ENCODE measurements at regions not wholly inside any gene's neighbourhood (a gene's known extent, or its start where the extent isn't known, plus 50 kb on each side); places are given as distances from the start of the nearest gene placed in this dataset.

DNA sequence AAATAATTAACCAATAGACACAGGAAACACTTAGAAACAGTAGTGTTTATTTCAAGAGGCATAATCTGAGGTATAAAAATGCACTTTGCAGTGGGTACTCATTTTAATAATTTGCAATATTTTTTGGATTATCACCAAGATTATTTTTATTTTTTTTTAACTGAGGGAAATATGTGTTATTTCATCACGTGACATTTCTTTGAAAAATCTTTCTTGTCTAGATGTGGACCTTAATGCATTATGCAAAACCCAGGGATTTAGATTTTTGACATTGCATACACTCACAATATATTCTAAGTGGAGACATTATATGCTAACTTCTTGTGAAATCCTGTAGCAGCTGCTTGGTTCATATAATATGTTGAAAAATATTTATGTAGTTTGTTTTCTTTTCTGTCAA is 260.4 kb upstream of the MEIS2 start:
- no peak overlapping the region for H3K9ac ChIP-seq (ENCODE audit: low read depth, low read length)
- H3K4me1 ChIP-seq (ENCODE audit: insufficient read depth, low read length) = peaks cover 16% of the 10 kb centered on the region
- WGBS = no CpG with 5 or more reads among the region's 1 CpG
- H3K27me3 ChIP-seq (ENCODE audit: insufficient read depth, low read length) = no peaks in the 10 kb centered on the region
- H3K4me3 ChIP-seq (ENCODE audit: low read length) = no peak overlapping the region
- no peak overlapping the region for H3K27ac ChIP-seq (ENCODE audit: low read depth, low read length)
- H3K9me3 ChIP-seq (ENCODE audit: insufficient read depth, low read depth, low read length) = no peaks in the 10 kb centered on the region
- H3K36me3 ChIP-seq (ENCODE audit: insufficient read depth, low read length) = no peaks in the 10 kb centered on the region

DNA sequence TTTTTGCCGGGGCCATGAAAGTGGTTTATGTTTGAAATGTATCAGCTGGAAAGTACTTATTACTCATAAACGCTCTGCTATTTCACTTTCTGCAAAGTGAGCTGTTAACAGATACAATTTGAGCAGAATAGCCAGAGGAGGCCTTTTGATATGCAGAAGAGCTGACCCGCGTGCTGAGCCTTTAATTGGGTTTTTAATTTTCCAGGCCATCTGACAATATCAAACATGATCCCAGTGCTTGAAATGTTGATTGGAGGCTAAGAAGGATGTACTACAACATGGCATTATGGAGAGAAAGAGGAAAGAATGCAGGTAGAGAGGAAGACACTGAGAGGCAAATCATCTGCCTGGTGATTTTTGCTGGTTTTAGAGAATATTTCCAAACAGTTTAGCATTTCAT is 261.3 kb upstream of the MEIS2 start:
- peaks cover 16% of the 10 kb centered on the region for H3K4me1 ChIP-seq (ENCODE audit: insufficient read depth, low read length)
- H3K9ac ChIP-seq (ENCODE audit: low read depth, low read length) = no peak overlapping the region
- H3K36me3 ChIP-seq (ENCODE audit: insufficient read depth, low read length) = no peaks in the 10 kb centered on the region
- no peak overlapping the region for H3K27ac ChIP-seq (ENCODE audit: low read depth, low read length)
- WGBS = 53% methylated on average over 4 of the region's 4 CpGs
- H3K9me3 ChIP-seq (ENCODE audit: insufficient read depth, low read depth, low read length) = no peaks in the 10 kb centered on the region
- H3K4me3 ChIP-seq (ENCODE audit: low read length) = no peak overlapping the region
- H3K27me3 ChIP-seq (ENCODE audit: insufficient read depth, low read length) = no peaks in the 10 kb centered on the region

DNA sequence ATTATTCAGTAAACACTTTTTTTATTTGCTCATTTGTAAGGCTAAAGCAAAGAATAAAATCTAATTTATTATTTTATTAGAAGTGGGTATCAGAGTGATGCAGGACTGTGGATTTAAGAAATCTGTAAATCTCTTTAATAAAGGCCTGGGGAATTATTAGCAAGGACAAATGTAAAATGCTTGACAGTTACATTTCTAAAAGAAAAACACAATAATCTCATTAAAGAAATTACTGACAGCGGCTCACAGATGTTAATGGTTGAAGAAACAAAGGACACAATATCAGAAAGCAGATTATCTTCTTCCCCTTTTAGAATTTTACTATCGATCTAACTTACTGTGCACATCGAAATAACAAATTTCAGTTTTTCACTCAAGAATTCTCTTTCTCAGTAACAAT is 262.1 kb upstream of the MEIS2 start:
- Histone ChIP-seq H3K4me3 (ENCODE audit: low read length) (no peak overlapping the region), H3K36me3 (ENCODE audit: insufficient read depth, low read length) (no peaks in the 10 kb centered on the region), H3K27ac (ENCODE audit: low read depth, low read length) (no peak overlapping the region), H3K9ac (ENCODE audit: low read depth, low read length) (no peak overlapping the region), H3K9me3 (ENCODE audit: insufficient read depth, low read depth, low read length) (no peaks in the 10 kb centered on the region), H3K27me3 (ENCODE audit: insufficient read depth, low read length) (no peaks in the 10 kb centered on the region), H3K4me1 (ENCODE audit: insufficient read depth, low read length) (peaks cover 16% of the 10 kb centered on the region)
- 91% methylated on average over 3 of the region's 3 CpGs for WGBS

DNA sequence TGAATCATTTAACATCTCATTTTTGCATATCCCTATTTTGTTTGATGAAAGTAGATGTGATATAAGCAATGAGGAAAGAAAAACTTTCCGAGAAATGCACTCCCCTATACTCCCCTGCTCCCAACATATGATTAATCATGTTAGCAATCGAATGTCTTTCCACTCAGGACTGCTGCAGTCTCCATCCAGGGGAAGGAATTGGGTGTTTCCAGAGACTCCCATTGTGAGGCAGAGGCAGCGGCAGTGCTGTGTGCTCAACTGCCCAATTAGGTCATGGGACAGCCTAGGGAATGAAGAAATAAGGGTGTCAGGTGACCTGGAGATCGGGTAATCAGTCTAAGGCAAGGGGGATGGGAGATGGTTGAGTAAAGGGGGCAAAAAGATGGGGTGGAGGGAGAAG is 268.6 kb upstream of the MEIS2 start:
- H3K4me1 ChIP-seq (ENCODE audit: insufficient read depth, low read length) = no peaks in the 10 kb centered on the region
- no peaks in the 10 kb centered on the region for H3K27me3 ChIP-seq (ENCODE audit: insufficient read depth, low read length)
- H3K9me3 ChIP-seq (ENCODE audit: insufficient read depth, low read depth, low read length) = no peaks in the 10 kb centered on the region
- 78% methylated on average over 3 of the region's 4 CpGs for WGBS
- no peaks in the 10 kb centered on the region for H3K36me3 ChIP-seq (ENCODE audit: insufficient read depth, low read length)
- H3K27ac ChIP-seq (ENCODE audit: low read depth, low read length) = no peak overlapping the region
- no peak overlapping the region for H3K4me3 ChIP-seq (ENCODE audit: low read length)
- no peak overlapping the region for H3K9ac ChIP-seq (ENCODE audit: low read depth, low read length)

DNA sequence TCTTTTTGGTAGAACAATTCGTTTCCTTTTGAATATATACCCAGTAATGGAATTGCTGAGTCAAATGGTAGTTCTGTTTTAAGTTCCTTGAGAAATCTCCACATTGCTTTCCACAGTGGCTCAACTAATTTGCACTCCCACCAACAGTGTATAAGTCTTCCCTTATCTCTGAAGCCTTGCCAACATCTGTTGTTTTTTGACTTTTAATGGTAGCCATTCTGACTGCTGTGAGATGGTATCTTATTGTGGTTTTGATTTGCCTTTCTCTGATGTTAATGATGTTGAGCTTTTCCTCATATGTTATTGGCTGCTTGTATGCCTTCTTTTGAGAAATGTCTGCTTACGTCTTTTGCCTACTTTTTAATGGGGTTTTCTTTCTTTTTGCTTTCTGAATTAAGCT is 270.6 kb upstream of the MEIS2 start:
- Histone ChIP-seq H3K27ac (ENCODE audit: low read depth, low read length) (no peak overlapping the region), H3K27me3 (ENCODE audit: insufficient read depth, low read length) (no peaks in the 10 kb centered on the region), H3K36me3 (ENCODE audit: insufficient read depth, low read length) (no peaks in the 10 kb centered on the region), H3K4me1 (ENCODE audit: insufficient read depth, low read length) (no peaks in the 10 kb centered on the region), H3K9me3 (ENCODE audit: insufficient read depth, low read depth, low read length) (no peaks in the 10 kb centered on the region), H3K9ac (ENCODE audit: low read depth, low read length) (no peak overlapping the region), H3K4me3 (ENCODE audit: low read length) (no peak overlapping the region)
- 90% methylated on average over 2 of the region's 2 CpGs for WGBS

DNA sequence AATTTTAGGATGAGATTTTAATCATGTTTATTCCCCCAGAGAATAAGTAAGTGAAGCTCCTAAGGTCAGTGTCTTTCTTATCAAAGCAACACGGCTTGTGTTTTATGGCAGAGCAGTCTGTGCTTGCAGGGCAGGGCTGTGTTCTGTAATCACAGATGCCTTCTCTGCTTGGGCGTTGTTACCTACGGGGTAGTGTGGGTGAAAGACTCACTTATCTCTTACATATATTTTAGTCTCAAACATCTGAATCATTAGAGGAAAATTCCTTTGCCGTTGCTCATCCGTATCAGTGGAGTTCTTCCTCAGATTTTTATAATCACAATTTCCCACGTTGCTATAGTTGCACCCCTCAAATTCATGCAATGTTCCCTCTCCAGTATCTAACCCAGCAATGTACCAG is 271.7 kb upstream of the MEIS2 start:
- WGBS = 86% methylated on average over 6 of the region's 6 CpGs
- H3K27me3 ChIP-seq (ENCODE audit: insufficient read depth, low read length) = no peaks in the 10 kb centered on the region
- no peak overlapping the region for H3K4me3 ChIP-seq (ENCODE audit: low read length)
- H3K9ac ChIP-seq (ENCODE audit: low read depth, low read length) = no peak overlapping the region
- H3K27ac ChIP-seq (ENCODE audit: low read depth, low read length) = no peak overlapping the region
- H3K9me3 ChIP-seq (ENCODE audit: insufficient read depth, low read depth, low read length) = no peaks in the 10 kb centered on the region
- H3K36me3 ChIP-seq (ENCODE audit: insufficient read depth, low read length) = no peaks in the 10 kb centered on the region
- no peaks in the 10 kb centered on the region for H3K4me1 ChIP-seq (ENCODE audit: insufficient read depth, low read length)

DNA sequence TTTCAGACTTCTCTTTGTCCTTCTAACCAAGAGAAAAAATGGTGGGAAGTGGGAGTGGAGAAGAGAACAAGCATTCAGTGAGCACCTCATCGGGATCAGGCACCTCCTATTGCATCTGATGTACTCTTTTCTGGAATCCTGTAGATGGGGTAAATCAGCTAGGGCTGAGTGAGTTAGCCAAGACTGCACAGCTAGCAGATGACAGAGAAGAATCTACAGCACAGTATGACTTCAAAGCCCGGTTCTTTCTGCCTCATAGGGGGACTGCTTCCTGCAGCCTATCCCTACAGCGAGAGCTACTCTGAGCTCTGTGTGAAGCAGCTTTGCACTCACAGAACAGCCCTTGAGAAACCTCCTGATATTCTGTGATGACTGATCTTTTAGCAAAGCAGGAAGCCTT is 275.2 kb upstream of the MEIS2 start:
- H3K9ac ChIP-seq (ENCODE audit: low read depth, low read length) = no peak overlapping the region
- no peaks in the 10 kb centered on the region for H3K4me1 ChIP-seq (ENCODE audit: insufficient read depth, low read length)
- no peaks in the 10 kb centered on the region for H3K27me3 ChIP-seq (ENCODE audit: insufficient read depth, low read length)

DNA sequence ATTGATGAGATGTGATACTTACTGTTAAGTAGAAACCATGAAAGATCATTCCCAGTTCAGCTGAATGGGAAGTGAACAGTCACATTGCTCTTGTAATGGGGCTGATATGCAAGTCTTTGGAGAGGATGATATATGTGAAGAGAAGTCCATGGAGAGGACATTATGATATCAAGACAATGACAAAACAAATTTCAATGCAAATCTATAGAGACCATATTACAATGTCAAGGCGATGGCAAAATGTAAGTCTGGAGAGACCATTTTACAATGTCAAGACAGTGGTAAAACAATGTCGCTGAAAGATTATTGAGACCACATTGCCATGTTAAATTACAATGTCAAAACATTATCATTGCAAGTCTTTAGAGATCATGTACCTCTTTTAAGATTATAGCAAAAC is 277.1 kb upstream of the MEIS2 start:
- no peak overlapping the region for H3K27ac ChIP-seq (ENCODE audit: low read depth, low read length)
- WGBS = 98% methylated on average over 2 of the region's 2 CpGs

More for the DNA sequence above, 275.2 kb upstream of the MEIS2 start:
- no peak overlapping the region for H3K27ac ChIP-seq (ENCODE audit: low read depth, low read length)
- H3K9me3 ChIP-seq (ENCODE audit: insufficient read depth, low read depth, low read length) = no peaks in the 10 kb centered on the region
- no peak overlapping the region for H3K4me3 ChIP-seq (ENCODE audit: low read length)
- no peaks in the 10 kb centered on the region for H3K36me3 ChIP-seq (ENCODE audit: insufficient read depth, low read length)
- WGBS = 71% methylated on average over 3 of the region's 3 CpGs

DNA sequence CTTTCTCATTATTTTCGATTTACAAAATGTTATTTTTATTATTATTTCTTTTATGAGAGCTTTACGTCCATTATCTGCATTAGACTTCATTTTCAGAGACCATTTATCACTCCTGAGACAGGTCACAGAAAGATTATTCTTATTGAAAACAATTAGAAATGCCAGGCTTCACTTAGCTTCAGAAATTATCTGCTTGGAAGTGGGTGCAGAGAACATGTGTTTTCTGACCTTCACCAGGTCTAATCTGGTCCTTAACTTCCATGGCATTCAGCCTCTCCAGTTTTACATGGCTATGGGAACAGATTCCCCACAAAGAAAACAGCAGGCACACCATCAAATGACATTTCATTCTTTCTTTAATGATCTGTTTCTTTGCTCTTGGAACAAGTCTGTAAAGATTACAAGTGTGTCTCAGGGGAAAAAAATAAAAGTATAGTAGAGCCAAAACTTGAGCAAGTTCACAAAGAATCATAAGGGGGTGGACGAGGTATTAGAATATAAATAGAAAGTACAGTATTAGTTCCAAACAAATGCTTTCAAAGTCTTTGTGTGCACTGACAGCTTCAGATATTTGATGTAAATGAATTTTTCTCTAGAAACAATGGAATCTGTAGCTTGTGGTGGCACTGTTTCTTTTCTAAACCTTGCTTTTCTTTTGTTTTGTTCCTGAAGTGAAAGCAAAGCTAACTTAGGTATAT is 294.2 kb upstream of the MEIS2 start:
- 76% methylated on average over 1 of the region's 3 CpGs for WGBS

More for the DNA sequence above, 277.1 kb upstream of the MEIS2 start:
- H3K27me3 ChIP-seq (ENCODE audit: insufficient read depth, low read length) = no peaks in the 10 kb centered on the region
- H3K9me3 ChIP-seq (ENCODE audit: insufficient read depth, low read depth, low read length) = no peaks in the 10 kb centered on the region
- H3K4me1 ChIP-seq (ENCODE audit: insufficient read depth, low read length) = no peaks in the 10 kb centered on the region
- no peak overlapping the region for H3K9ac ChIP-seq (ENCODE audit: low read depth, low read length)
- H3K4me3 ChIP-seq (ENCODE audit: low read length) = no peak overlapping the region
- H3K36me3 ChIP-seq (ENCODE audit: insufficient read depth, low read length) = no peaks in the 10 kb centered on the region

DNA sequence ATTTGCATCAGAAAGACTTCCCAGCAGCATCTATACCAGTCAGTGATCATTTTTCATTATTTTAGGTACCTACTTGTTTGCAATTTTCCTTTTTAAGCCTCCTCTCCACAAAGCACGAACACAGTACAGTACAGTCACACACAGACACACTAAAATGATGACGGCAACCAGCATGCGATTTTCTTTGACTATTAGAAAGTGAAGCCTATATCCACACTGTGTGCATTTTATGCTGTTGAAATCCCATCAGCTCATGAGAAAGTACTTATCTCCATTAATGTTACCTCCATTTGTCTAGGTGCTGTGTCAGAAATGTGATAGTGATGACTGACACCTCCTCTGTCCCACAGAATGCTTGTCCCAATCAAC is 294.7 kb upstream of the MEIS2 start:
- Histone ChIP-seq H3K36me3 (ENCODE audit: insufficient read depth, low read length) (no peaks in the 10 kb centered on the region), H3K4me3 (ENCODE audit: low read length) (no peak overlapping the region), H3K4me1 (ENCODE audit: insufficient read depth, low read length) (peaks cover 8% of the 10 kb centered on the region), H3K27me3 (ENCODE audit: insufficient read depth, low read length) (no peaks in the 10 kb centered on the region), H3K27ac (ENCODE audit: low read depth, low read length) (no peak overlapping the region), H3K9me3 (ENCODE audit: insufficient read depth, low read depth, low read length) (peaks cover 7% of the 10 kb centered on the region), H3K9ac (ENCODE audit: low read depth, low read length) (no peak overlapping the region)
- WGBS = 88% methylated on average over 3 of the region's 3 CpGs

More for the DNA sequence above, 294.2 kb upstream of the MEIS2 start:
- Histone ChIP-seq H3K27me3 (ENCODE audit: insufficient read depth, low read length) (no peaks in the 10 kb centered on the region), H3K27ac (ENCODE audit: low read depth, low read length) (no peak overlapping the region), H3K9ac (ENCODE audit: low read depth, low read length) (no peak overlapping the region), H3K4me3 (ENCODE audit: low read length) (no peak overlapping the region), H3K36me3 (ENCODE audit: insufficient read depth, low read length) (no peaks in the 10 kb centered on the region), H3K4me1 (ENCODE audit: insufficient read depth, low read length) (peaks cover 8% of the 10 kb centered on the region), H3K9me3 (ENCODE audit: insufficient read depth, low read depth, low read length) (peaks cover 10% of the 10 kb centered on the region)

DNA sequence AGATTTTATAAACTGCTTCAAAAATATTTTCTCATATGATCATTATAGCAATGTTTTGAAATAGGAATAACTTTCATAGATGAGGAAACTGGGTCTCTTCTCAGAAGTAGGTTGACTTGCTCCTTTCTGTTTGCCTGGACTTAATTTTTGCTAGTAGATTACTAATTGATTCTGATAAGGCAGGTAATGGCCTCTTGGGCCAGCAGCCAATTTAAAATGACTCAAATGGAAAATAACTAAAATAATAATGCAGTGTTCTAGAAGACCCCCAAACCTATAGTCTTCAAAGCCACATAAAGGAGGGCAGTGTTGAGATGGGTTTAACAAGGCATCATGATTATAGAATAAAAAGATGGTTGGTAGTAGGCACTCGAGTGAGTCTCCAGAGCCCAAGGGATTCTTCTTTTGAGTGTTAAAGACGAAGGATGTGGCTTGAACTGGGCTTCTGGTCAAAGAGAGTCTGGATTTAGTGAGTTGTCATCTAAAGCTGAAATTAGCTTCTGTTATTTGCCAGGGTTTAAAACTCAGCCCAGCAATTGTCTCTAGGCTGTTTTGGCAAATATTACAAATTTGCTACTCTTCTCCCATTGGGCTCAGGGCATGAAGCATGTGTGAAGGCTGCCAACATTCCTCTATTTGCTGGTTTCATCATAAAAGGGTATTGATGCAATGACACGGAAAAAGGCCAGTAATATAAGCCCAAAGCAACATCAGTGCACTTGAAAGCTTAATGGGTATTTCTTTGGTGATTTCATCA is 297.1 kb upstream of the MEIS2 start:
- Histone ChIP-seq H3K9me3 (ENCODE audit: insufficient read depth, low read depth, low read length) (no peaks in the 10 kb centered on the region), H3K4me1 (ENCODE audit: insufficient read depth, low read length) (peaks cover 8% of the 10 kb centered on the region), H3K36me3 (ENCODE audit: insufficient read depth, low read length) (no peaks in the 10 kb centered on the region), H3K27ac (ENCODE audit: low read depth, low read length) (no peak overlapping the region), H3K4me3 (ENCODE audit: low read length) (no peak overlapping the region), H3K27me3 (ENCODE audit: insufficient read depth, low read length) (no peaks in the 10 kb centered on the region), H3K9ac (ENCODE audit: low read depth, low read length) (no peak overlapping the region)
- WGBS = 93% methylated on average over 3 of the region's 3 CpGs
